KMS-11 (cell line): ENCODE measurements at regions not wholly inside any gene's neighbourhood (a gene's known extent, or its start where the extent isn't known, plus 50 kb on each side); places are given as distances from the start of the nearest gene placed in this dataset.

Experiments
- H2AFZ ChIP-seq: fragments of 200-600 bp; sonication (generic); 2 replicates; pipeline ENCODE4 v1.6.1; 2016; ENCODE audit warnings: antibody characterized with exemption, mixed run types, low read depth
- H3K27ac ChIP-seq: fragments of 200-600 bp; sonication (generic); 2 replicates; pipeline ENCODE4 v1.6.1; 2016; ENCODE audit warnings: mild to moderate bottlenecking, mixed run types
- H3K27me3 ChIP-seq: fragments of 200-600 bp; sonication (generic); 2 replicates; pipeline ENCODE4 v1.6.1; 2017; ENCODE audit warnings: mild to moderate bottlenecking, low read depth, mixed run types, moderate library complexity; ENCODE audit not compliant: insufficient read depth
- H3K36me3 ChIP-seq: fragments of 200-600 bp; sonication (generic); 2 replicates; pipeline ENCODE4 v1.6.1; 2017; ENCODE audit warnings: mild to moderate bottlenecking, mixed run types; ENCODE audit not compliant: insufficient read depth
- H3K4me1 ChIP-seq: fragments of 200-600 bp; sonication (generic); 2 replicates; pipeline ENCODE4 v1.6.1; 2016; ENCODE audit warnings: mild to moderate bottlenecking, low read depth, mixed run types; ENCODE audit not compliant: poor library complexity, severe bottlenecking
- H3K4me2 ChIP-seq: fragments of 200-600 bp; sonication (generic); 2 replicates; pipeline ENCODE4 v1.7.0; 2016; ENCODE audit warnings: mild to moderate bottlenecking, mixed run types
- H3K4me3 ChIP-seq: fragments of 200-600 bp; sonication (generic); IDR thresholded peaks from 2 replicates; pipeline ENCODE4 v1.6.1; 2017; ENCODE audit warnings: low read depth, low read length, mixed read lengths; ENCODE audit not compliant: insufficient read depth
- H3K79me2 ChIP-seq: fragments of 200-600 bp; sonication (generic); 2 replicates; pipeline ENCODE4 v1.6.1; 2016; ENCODE audit warnings: low read depth, mixed run types; ENCODE audit not compliant: insufficient read depth
- H3K9ac ChIP-seq: fragments of 200-600 bp; sonication (generic); 2 replicates; pipeline ENCODE4 v1.6.1; 2016; ENCODE audit warnings: mild to moderate bottlenecking, mixed run types
- H4K20me1 ChIP-seq: fragments of 200-600 bp; sonication (generic); 2 replicates; pipeline ENCODE4 v1.6.1; 2016; ENCODE audit warnings: mild to moderate bottlenecking, mixed run types; ENCODE audit not compliant: insufficient read depth
- CTCF ChIP-seq: fragments of 200-600 bp; sonication (generic); conservative IDR thresholded peaks from 2 replicates; pipeline ENCODE4 v1.6.1; 2017; ENCODE audit warnings: low read depth, mild to moderate bottlenecking, antibody characterized with exemption, low read length, moderate library complexity, mixed read lengths

- H3K79me2 ChIP-seq = no peaks in the 10 kb centered on the region
- TF ChIP-seq CTCF = no peak
- no peak overlapping the region for H3K27ac ChIP-seq
- no peak overlapping the region for H2AFZ ChIP-seq
- H3K9ac ChIP-seq = no peak overlapping the region
- no peak overlapping the region for H3K4me3 ChIP-seq
- no peak overlapping the region for H3K4me2 ChIP-seq
- no peaks in the 10 kb centered on the region for H3K4me1 ChIP-seq
- no peaks in the 10 kb centered on the region for H4K20me1 ChIP-seq
- no peaks in the 10 kb centered on the region for H3K36me3 ChIP-seq
- peaks cover 3% of the 10 kb centered on the region; the same call in 1 of the 2 replicates for H3K27me3 ChIP-seq
Observed at GRCh38 chr2:239461291-239462190, 60.7 kb upstream of the HDAC4 start.

GRCh38 chr2:239460780-239461179 is 60.0 kb upstream of the HDAC4 start:
- Histone ChIP-seq H3K4me1 (no peaks in the 10 kb centered on the region), H3K79me2 (no peaks in the 10 kb centered on the region), H3K4me3 (no peak overlapping the region), H3K9ac (no peak overlapping the region), H4K20me1 (no peaks in the 10 kb centered on the region), H3K27me3 (peaks cover 3% of the 10 kb centered on the region; the same call in 1 of the 2 replicates), H3K27ac (no peak overlapping the region), H3K36me3 (no peaks in the 10 kb centered on the region), H2AFZ (no peak overlapping the region), H3K4me2 (no peak overlapping the region)
- no peak for TF ChIP-seq CTCF

GRCh38 chr2:239459606-239460005 is 58.8 kb upstream of the HDAC4 start:
- Histone ChIP-seq H3K36me3 (no peaks in the 10 kb centered on the region), H4K20me1 (no peaks in the 10 kb centered on the region), H3K4me1 (no peaks in the 10 kb centered on the region), H2AFZ (no peak overlapping the region), H3K27ac (no peak overlapping the region), H3K4me2 (no peak overlapping the region), H3K4me3 (no peak overlapping the region), H3K27me3 (peaks cover 3% of the 10 kb centered on the region; the same call in 1 of the 2 replicates), H3K9ac (no peak overlapping the region), H3K79me2 (no peaks in the 10 kb centered on the region)
- TF ChIP-seq CTCF = no peak

GRCh38 chr2:239459056-239459455 is 58.2 kb upstream of the HDAC4 start:
- H3K36me3 ChIP-seq = no peaks in the 10 kb centered on the region
- peaks cover 3% of the 10 kb centered on the region; the same call in 1 of the 2 replicates for H3K27me3 ChIP-seq
- no peak overlapping the region for H2AFZ ChIP-seq
- no peak overlapping the region for H3K4me2 ChIP-seq
- H3K27ac ChIP-seq = no peak overlapping the region
- no peak for TF ChIP-seq CTCF
- H3K9ac ChIP-seq = no peak overlapping the region
- no peaks in the 10 kb centered on the region for H3K4me1 ChIP-seq
- no peaks in the 10 kb centered on the region for H3K79me2 ChIP-seq
- no peak overlapping the region for H3K4me3 ChIP-seq
- no peaks in the 10 kb centered on the region for H4K20me1 ChIP-seq
